ENCODE measurements at regions not wholly inside any gene's neighbourhood (a gene's known extent, or its start where the extent isn't known, plus 50 kb on each side); places are given as distances from the start of the nearest gene placed in this dataset.

DNA sequence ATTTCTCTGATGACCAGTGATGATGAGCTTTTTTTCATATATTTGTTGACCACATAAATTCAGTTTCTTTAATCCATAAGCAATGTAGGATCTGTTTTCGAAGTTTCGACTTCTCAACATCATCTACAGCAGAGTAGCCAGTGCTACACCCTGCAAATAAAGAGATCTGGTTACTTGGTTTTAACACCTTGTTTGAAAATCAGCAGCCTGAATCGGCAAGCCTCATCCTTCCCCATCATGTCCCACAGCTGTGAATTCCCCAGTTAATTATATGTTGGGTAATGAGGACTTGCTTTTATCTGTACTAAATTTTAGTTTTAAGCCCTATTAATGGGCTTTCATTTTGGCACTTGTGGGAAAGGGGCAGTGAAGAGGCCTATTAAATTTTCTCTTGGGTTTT lies 80.6 kb downstream of the BMP2 start:
- TF ChIP-seq, protein P1, sequence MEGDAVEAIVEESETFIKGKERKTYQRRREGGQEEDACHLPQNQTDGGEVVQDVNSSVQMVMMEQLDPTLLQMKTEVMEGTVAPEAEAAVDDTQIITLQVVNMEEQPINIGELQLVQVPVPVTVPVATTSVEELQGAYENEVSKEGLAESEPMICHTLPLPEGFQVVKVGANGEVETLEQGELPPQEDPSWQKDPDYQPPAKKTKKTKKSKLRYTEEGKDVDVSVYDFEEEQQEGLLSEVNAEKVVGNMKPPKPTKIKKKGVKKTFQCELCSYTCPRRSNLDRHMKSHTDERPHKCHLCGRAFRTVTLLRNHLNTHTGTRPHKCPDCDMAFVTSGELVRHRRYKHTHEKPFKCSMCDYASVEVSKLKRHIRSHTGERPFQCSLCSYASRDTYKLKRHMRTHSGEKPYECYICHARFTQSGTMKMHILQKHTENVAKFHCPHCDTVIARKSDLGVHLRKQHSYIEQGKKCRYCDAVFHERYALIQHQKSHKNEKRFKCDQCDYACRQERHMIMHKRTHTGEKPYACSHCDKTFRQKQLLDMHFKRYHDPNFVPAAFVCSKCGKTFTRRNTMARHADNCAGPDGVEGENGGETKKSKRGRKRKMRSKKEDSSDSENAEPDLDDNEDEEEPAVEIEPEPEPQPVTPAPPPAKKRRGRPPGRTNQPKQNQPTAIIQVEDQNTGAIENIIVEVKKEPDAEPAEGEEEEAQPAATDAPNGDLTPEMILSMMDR (IDR thresholded peaks at IDR 0.05) = no peak
- TF ChIP-seq POLR2A (IDR thresholded peaks at IDR 0.05) = no peak
